Epithelial cell of prostate (primary cell): ENCODE measurements at regions not wholly inside any gene's neighbourhood (a gene's known extent, or its start where the extent isn't known, plus 50 kb on each side); places are given as distances from the start of the nearest gene placed in this dataset.

Experiments
- DNase-seq: peaks from one replicate; pipeline ENCODE4 v3.0.0-alpha.2; 2011; ENCODE audit warnings: low read depth, low spot score
- H3K27ac ChIP-seq: fragments of 450-650 bp; 2 replicates; pipeline ENCODE4 v1.5.1; 2017; ENCODE audit warnings: mild to moderate bottlenecking

- no peak overlapping the region for H3K27ac ChIP-seq
- DNase-seq: no peak
Measured at GRCh38 chr6:71474942-71475341, 186.3 kb downstream of the OGFRL1 start.

- H3K27ac ChIP-seq: peak overlapping the region; percentile 85
- DNase-seq: no peak
Measured at GRCh38 chr6:71476371-71476770, 187.8 kb downstream of the OGFRL1 start.

GRCh38 chr6:71476872-71477271, 188.3 kb downstream of the OGFRL1 start:
- peak overlapping the region; percentile 85 for H3K27ac ChIP-seq
- DNase-seq: no peak

- H3K27ac ChIP-seq: peak overlapping the region; percentile 85
- peak; percentile 37 for DNase-seq
Measured at GRCh38 chr6:71478834-71479541, 190.4 kb downstream of the OGFRL1 start.

GRCh38 chr6:71480577-71480976, 192.0 kb downstream of the OGFRL1 start:
- DNase-seq: no peak
- H3K27ac ChIP-seq: no peak overlapping the region

GRCh38 chr6:71481011-71481410, 192.4 kb downstream of the OGFRL1 start:
- no peak overlapping the region for H3K27ac ChIP-seq
- DNase-seq: no peak

GRCh38 chr6:71481801-71482200, 193.2 kb downstream of the OGFRL1 start:
- no peak for DNase-seq
- H3K27ac ChIP-seq: no peak overlapping the region

- DNase-seq: no peak
- H3K27ac ChIP-seq: no peak overlapping the region
Measured at GRCh38 chr6:71482742-71483141, 194.1 kb downstream of the OGFRL1 start.

- DNase-seq: no peak
- no peak overlapping the region for H3K27ac ChIP-seq
Measured at GRCh38 chr6:71486461-71486860, 197.8 kb downstream of the OGFRL1 start.

- no peak for DNase-seq
- H3K27ac ChIP-seq: no peak overlapping the region
Measured at GRCh38 chr6:71488186-71488585, 199.6 kb downstream of the OGFRL1 start.

- H3K27ac ChIP-seq: peak overlapping the region; percentile 33
- no peak for DNase-seq
Measured at GRCh38 chr6:71489736-71490135, 201.1 kb downstream of the OGFRL1 start.

GRCh38 chr6:71490876-71491275, 202.3 kb downstream of the OGFRL1 start:
- no peak for DNase-seq
- H3K27ac ChIP-seq: no peak overlapping the region

- no peak for DNase-seq
- H3K27ac ChIP-seq: no peak overlapping the region
Measured at GRCh38 chr6:71491844-71492243, 203.2 kb downstream of the OGFRL1 start.

GRCh38 chr6:71492668-71493067, 204.1 kb downstream of the OGFRL1 start:
- DNase-seq: no peak
- H3K27ac ChIP-seq: no peak overlapping the region

GRCh38 chr6:71496018-71496721, 207.6 kb downstream of the OGFRL1 start:
- DNase-seq: no peak
- H3K27ac ChIP-seq: no peak overlapping the region

GRCh38 chr6:71496722-71497033, 208.1 kb downstream of the OGFRL1 start:
- no peak for DNase-seq
- no peak overlapping the region for H3K27ac ChIP-seq

GRCh38 chr6:71498638-71499037, 210.0 kb downstream of the OGFRL1 start:
- no peak overlapping the region for H3K27ac ChIP-seq
- DNase-seq: no peak

- DNase-seq: no peak
- no peak overlapping the region for H3K27ac ChIP-seq
Measured at GRCh38 chr6:71499667-71500066, 211.1 kb downstream of the OGFRL1 start.

GRCh38 chr6:71502168-71502567, 213.6 kb downstream of the OGFRL1 start:
- H3K27ac ChIP-seq: no peak overlapping the region
- no peak for DNase-seq

- no peak overlapping the region for H3K27ac ChIP-seq
- no peak for DNase-seq
Measured at GRCh38 chr6:71502956-71503355, 214.3 kb downstream of the OGFRL1 start.

- DNase-seq: no peak
- no peak overlapping the region for H3K27ac ChIP-seq
Measured at GRCh38 chr6:71507183-71507582, 218.6 kb downstream of the OGFRL1 start.
